Type B pancreatic cell (in vitro differentiated cells): ENCODE measurements at regions not wholly inside any gene's neighbourhood (a gene's known extent, or its start where the extent isn't known, plus 50 kb on each side); places are given as distances from the start of the nearest gene placed in this dataset.
"Not testable (repeated sequence)": the region's sequence is repeated elsewhere in the genome, so short reads cannot be mapped to it uniquely, and the experiment has no call there.

Experiments
- DNase-seq: peaks from one replicate; pipeline ENCODE4 v3.0.0; 2021; ENCODE audit warnings: mixed read lengths; ENCODE audit not compliant: unreplicated experiment; ENCODE audit errors: extremely low spot score
- H3K27ac Mint-ChIP-seq: 2 replicates; pipeline ENCODE4 v1.8.0; 2021; ENCODE audit warnings: mild to moderate bottlenecking, mixed read lengths
- H3K27me3 Mint-ChIP-seq: 2 replicates; pipeline ENCODE4 v1.8.0; 2021; ENCODE audit warnings: mixed read lengths
- H3K36me3 Mint-ChIP-seq: 2 replicates; pipeline ENCODE4 v1.8.0; 2021; ENCODE audit warnings: mixed read lengths
- H3K4me1 Mint-ChIP-seq: one replicate; pipeline ENCODE4 v1.8.0; 2021; ENCODE audit warnings: mixed read lengths; ENCODE audit not compliant: unreplicated experiment
- H3K4me3 Mint-ChIP-seq: 2 replicates; pipeline ENCODE4 v1.8.0; 2021; ENCODE audit warnings: mild to moderate bottlenecking, mixed read lengths
- H3K9me3 Mint-ChIP-seq: 2 replicates; pipeline ENCODE4 v1.8.0; 2021; ENCODE audit warnings: mixed read lengths
- CTCF ChIP-seq: fragments of 200-600 bp; sonication (generic); conservative IDR thresholded peaks from 2 replicates; pipeline ENCODE4 v1.5.0; 2021; ENCODE audit warnings: antibody characterized with exemption, mild to moderate bottlenecking

GRCh38 chr9:110029956-110030480 is 177.9 kb downstream of the C9orf152 start:
- Mint-ChIP-seq H3K36me3 (no peaks in the 10 kb centered on the region), H3K9me3 (no peaks in the 10 kb centered on the region), H3K27me3 (no peaks in the 10 kb centered on the region), H3K4me1 (peaks cover 43% of the 10 kb centered on the region), H3K27ac (peak overlapping the region; percentile 48), H3K4me3 (peak overlapping the region; percentile 18)
- no peak for DNase-seq
- TF ChIP-seq CTCF: no peak

- H3K27ac Mint-ChIP-seq: peak overlapping the region; percentile 11
- peaks cover 43% of the 10 kb centered on the region for H3K4me1 Mint-ChIP-seq
- DNase-seq: no peak
These were observed 177.3 kb downstream of the C9orf152 start for GRCh38 chr9:110030632-110031031.

GRCh38 chr9:110031511-110032173 is 176.3 kb downstream of the C9orf152 start:
- no peak for DNase-seq
- Mint-ChIP-seq H3K27me3 (no peaks in the 10 kb centered on the region), H3K4me3 (no peak overlapping the region), H3K27ac (peak overlapping the region; percentile 56), H3K9me3 (no peaks in the 10 kb centered on the region), H3K4me1 (peaks cover 43% of the 10 kb centered on the region), H3K36me3 (no peaks in the 10 kb centered on the region)
- no peak for TF ChIP-seq CTCF

More at GRCh38 chr9:110030632-110031031, 177.3 kb downstream of the C9orf152 start:
- Mint-ChIP-seq H3K27me3 (no peaks in the 10 kb centered on the region), H3K36me3 (no peaks in the 10 kb centered on the region), H3K4me3 (peak overlapping the region; percentile 4), H3K9me3 (no peaks in the 10 kb centered on the region)
- no peak for TF ChIP-seq CTCF

- peaks cover 38% of the 10 kb centered on the region for H3K4me1 Mint-ChIP-seq
- DNase-seq, H3K9me3 Mint-ChIP-seq, H3K4me3 Mint-ChIP-seq, H3K27me3 Mint-ChIP-seq, H3K36me3 Mint-ChIP-seq, H3K27ac Mint-ChIP-seq: not testable (repeated sequence)
These were observed 175.4 kb downstream of the C9orf152 start for GRCh38 chr9:110032532-110032931.

- H3K4me3 Mint-ChIP-seq: no peak overlapping the region
- H3K27ac Mint-ChIP-seq: no peak overlapping the region
- no peak for DNase-seq
- no peaks in the 10 kb centered on the region for H3K9me3 Mint-ChIP-seq
- TF ChIP-seq CTCF: no peak
- H3K4me1 Mint-ChIP-seq: peaks cover 26% of the 10 kb centered on the region
- no peaks in the 10 kb centered on the region for H3K27me3 Mint-ChIP-seq
- H3K36me3 Mint-ChIP-seq: no peaks in the 10 kb centered on the region
These were observed 174.1 kb downstream of the C9orf152 start for GRCh38 chr9:110033869-110034268.

GRCh38 chr9:110036286-110036685 is 171.7 kb downstream of the C9orf152 start:
- H3K36me3 Mint-ChIP-seq: no peaks in the 10 kb centered on the region
- no peak for DNase-seq
- no peak overlapping the region for H3K27ac Mint-ChIP-seq
- TF ChIP-seq CTCF: no peak
- peaks cover 6% of the 10 kb centered on the region for H3K4me1 Mint-ChIP-seq
- no peaks in the 10 kb centered on the region for H3K27me3 Mint-ChIP-seq
- no peak overlapping the region for H3K4me3 Mint-ChIP-seq
- no peaks in the 10 kb centered on the region for H3K9me3 Mint-ChIP-seq
